Lower leg skin (tissue), 3 donors: ENCODE measurements at regions not wholly inside any gene's neighbourhood (a gene's known extent, or its start where the extent isn't known, plus 50 kb on each side); places are given as distances from the start of the nearest gene placed in this dataset.

Source experiments
- CTCF ChIP-seq, 3 donors: fragments of 450-650 bp; IDR thresholded peaks; one replicate each; pipeline ENCODE4 v1.5.1; 2016; ENCODE audit warnings: antibody characterized with exemption in 3 of 3, mild to moderate bottlenecking in 3 of 3, moderate library complexity in 2 of 3
- POLR2A ChIP-seq, 2 donors: fragments of 450-650 bp; IDR thresholded peaks; one replicate each; pipeline ENCODE4 v1.6.1; 2016 to 2017; ENCODE audit warnings: antibody characterized with exemption in 2 of 2, mild to moderate bottlenecking in 1 of 2, moderate library complexity in 1 of 2

DNA sequence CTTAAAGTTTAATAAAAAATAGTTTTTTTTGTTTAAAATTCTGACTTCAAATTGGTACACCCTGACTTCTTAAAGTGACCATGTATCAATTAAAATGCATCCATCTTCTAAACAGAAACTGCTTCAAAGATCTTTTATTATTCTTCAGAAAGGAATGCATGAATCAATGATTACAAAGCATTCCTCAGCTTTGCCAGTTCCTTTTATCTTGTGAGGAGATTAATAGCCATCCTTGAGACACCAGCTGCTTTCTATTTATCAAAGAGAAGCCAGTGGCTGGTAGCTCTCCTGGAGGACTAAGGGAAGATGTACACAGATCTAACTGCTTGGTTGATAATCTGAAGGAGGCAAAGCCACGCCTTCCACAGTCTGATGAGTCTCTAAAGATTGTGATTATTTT lies 2222.5 kb downstream of the LRRC4C start:
- TF ChIP-seq CTCF (IDR thresholded peaks at IDR 0.05) (no peak), POLR2A (IDR thresholded peaks at IDR 0.05) (no peak)
